H9 (cell line): ENCODE measurements at regions not wholly inside any gene's neighbourhood (a gene's known extent, or its start where the extent isn't known, plus 50 kb on each side); places are given as distances from the start of the nearest gene placed in this dataset.

Source experiments
- DNase-seq: peaks from one replicate; pipeline ENCODE4 v3.0.0-alpha.2; 2017
- H2AFZ ChIP-seq: one replicate; pipeline ENCODE4 v1.6.1; 2013; ENCODE audit warnings: mild to moderate bottlenecking, low read length, control low read depth, moderate library complexity
- H2AK5ac ChIP-seq: 2 replicates; pipeline ENCODE4 v1.6.1; 2013; ENCODE audit warnings: low read length, control low read depth, mixed read lengths; ENCODE audit not compliant: insufficient read length
- H2BK120ac ChIP-seq: one replicate; pipeline ENCODE4 v1.6.1; 2013; ENCODE audit warnings: low read depth, mild to moderate bottlenecking, low read length, control low read depth, inconsistent platforms; ENCODE audit not compliant: poor library complexity, severe bottlenecking
- H2BK12ac ChIP-seq: 2 replicates; pipeline ENCODE4 v1.6.1; 2013; ENCODE audit warnings: low read length, control low read depth, mixed read lengths, low read depth; ENCODE audit not compliant: insufficient read length
- H2BK15ac ChIP-seq: 2 replicates; pipeline ENCODE4 v1.6.1; 2013; ENCODE audit warnings: low read depth, low read length, control low read depth
- H2BK20ac ChIP-seq: one replicate; pipeline ENCODE4 v1.6.1; 2013; ENCODE audit warnings: low read depth, mild to moderate bottlenecking, low read length, control low read depth, inconsistent platforms; ENCODE audit not compliant: poor library complexity, severe bottlenecking
- H2BK5ac ChIP-seq: 2 replicates; pipeline ENCODE4 v1.6.1; 2013; ENCODE audit warnings: low read length, control low read depth, mixed read lengths; ENCODE audit not compliant: insufficient read length
- H3K14ac ChIP-seq: 2 replicates; pipeline ENCODE4 v1.6.1; 2013; ENCODE audit warnings: low read length, control low read depth; ENCODE audit not compliant: insufficient read depth
- H3K18ac ChIP-seq: 2 replicates; pipeline ENCODE4 v1.6.1; 2013; ENCODE audit warnings: low read depth, mild to moderate bottlenecking, mixed read lengths, low read length, control low read depth; ENCODE audit not compliant: insufficient read length
- H3K23ac ChIP-seq: 2 replicates; pipeline ENCODE4 v1.6.1; 2013; ENCODE audit warnings: low read length, control low read depth, mixed read lengths, low read depth; ENCODE audit not compliant: insufficient read length
- H3K23me2 ChIP-seq: 2 replicates; pipeline ENCODE4 v1.6.1; 2013; ENCODE audit warnings: low read depth, mild to moderate bottlenecking, mixed read lengths, low read length, control low read depth; ENCODE audit not compliant: insufficient read length, poor library complexity, severe bottlenecking
- H3K27ac ChIP-seq: 2 replicates; pipeline ENCODE4 v1.5.1; 2013; ENCODE audit warnings: low read length, control low read depth, mixed read lengths, low read depth; ENCODE audit not compliant: insufficient read length
- H3K27me3 ChIP-seq: 2 replicates; pipeline ENCODE4 v1.6.1; 2013; ENCODE audit warnings: low read length, control low read depth, inconsistent platforms; ENCODE audit not compliant: insufficient read depth
- H3K4ac ChIP-seq: 2 replicates; pipeline ENCODE4 v1.6.1; 2013; ENCODE audit warnings: low read depth, mild to moderate bottlenecking, control low read depth, inconsistent platforms, low read length, moderate library complexity
- H3K4me1 ChIP-seq: 2 replicates; pipeline ENCODE4 v1.6.1; 2013; ENCODE audit warnings: low read length, control low read depth, inconsistent platforms; ENCODE audit not compliant: insufficient read depth
- H3K4me2 ChIP-seq: 2 replicates; pipeline ENCODE4 v1.6.1; 2013; ENCODE audit warnings: low read length, control low read depth, mixed read lengths; ENCODE audit not compliant: insufficient read length, insufficient read depth
- H3K56ac ChIP-seq: 2 replicates; pipeline ENCODE4 v1.6.1; 2013; ENCODE audit warnings: low read depth, mild to moderate bottlenecking, mixed read lengths, low read length, control low read depth; ENCODE audit not compliant: insufficient read length
- H3K79me1 ChIP-seq: 2 replicates; pipeline ENCODE4 v1.6.1; 2013; ENCODE audit warnings: low read depth, mild to moderate bottlenecking, moderate library complexity, low read length, control low read depth, inconsistent platforms; ENCODE audit not compliant: insufficient read depth, poor library complexity, severe bottlenecking
- H3K79me2 ChIP-seq: 2 replicates; pipeline ENCODE4 v1.6.1; 2013; ENCODE audit warnings: low read length, control low read depth, inconsistent platforms; ENCODE audit not compliant: insufficient read depth
- H3K9ac ChIP-seq: 2 replicates; pipeline ENCODE4 v1.6.1; 2013; ENCODE audit warnings: low read length, control low read depth, mixed read lengths; ENCODE audit not compliant: insufficient read length; ENCODE audit errors: extremely low read depth
- H3K9me3 ChIP-seq: one replicate; pipeline ENCODE4 v1.6.1; 2013; ENCODE audit warnings: low read depth, low read length, inconsistent platforms; ENCODE audit not compliant: control insufficient read depth
- H3T11ph ChIP-seq: one replicate; pipeline ENCODE4 v1.6.1; 2013; ENCODE audit warnings: mild to moderate bottlenecking, low read length, control low read depth, inconsistent platforms
- H4K20me1 ChIP-seq: one replicate; pipeline ENCODE4 v1.6.1; 2013; ENCODE audit not compliant: control insufficient read depth, insufficient read length, insufficient read depth
- H4K5ac ChIP-seq: 2 replicates; pipeline ENCODE4 v1.6.1; 2013; ENCODE audit warnings: low read depth, mild to moderate bottlenecking, mixed read lengths, low read length, control low read depth; ENCODE audit not compliant: insufficient read length
- H4K8ac ChIP-seq: replicated peaks from 2 replicates; pipeline ENCODE4 v1.6.1; 2013; ENCODE audit warnings: low read length, control low read depth, mixed read lengths, low read depth; ENCODE audit not compliant: insufficient read length
- H4K91ac ChIP-seq: 2 replicates; pipeline ENCODE4 v1.6.1; 2013; ENCODE audit warnings: low read depth, mild to moderate bottlenecking, moderate library complexity, mixed read lengths, low read length, control low read depth; ENCODE audit not compliant: insufficient read length
- H3K27ac Mint-ChIP-seq, 3 experiments: 2 replicates in 2 of 3; 3 replicates in 1 of 3; pipeline ENCODE4 v1.8.0; 2020 to 2021; ENCODE audit warnings: mixed read lengths in 3 of 3, mild to moderate bottlenecking in 1 of 3, moderate library complexity in 1 of 3
- H3K27me3 Mint-ChIP-seq: 2 replicates; pipeline ENCODE4 v1.8.0; 2021; ENCODE audit warnings: low read depth, mild to moderate bottlenecking, moderate library complexity, mixed read lengths
- H3K36me3 Mint-ChIP-seq, 3 experiments: 2 replicates in 2 of 3; 3 replicates in 1 of 3; pipeline ENCODE4 v1.8.0; 2020 to 2021; ENCODE audit warnings: low read depth in 3 of 3, mixed read lengths in 3 of 3; ENCODE audit not compliant: insufficient read depth in 1 of 3
- H3K4me1 Mint-ChIP-seq, 2 experiments: 2 replicates each; pipeline ENCODE4 v1.8.0; 2020; ENCODE audit warnings: mixed read lengths in 2 of 2
- H3K4me3 Mint-ChIP-seq, 2 experiments: 2 replicates in 1 of 2; 3 replicates in 1 of 2; pipeline ENCODE4 v1.8.0; 2020 to 2021; ENCODE audit warnings: mild to moderate bottlenecking in 2 of 2, mixed read lengths in 2 of 2, moderate library complexity in 1 of 2
- H3K9me3 Mint-ChIP-seq, 2 experiments: 2 replicates in 1 of 2; 3 replicates in 1 of 2; pipeline ENCODE4 v1.8.0; 2020; ENCODE audit warnings: mild to moderate bottlenecking in 2 of 2, mixed read lengths in 2 of 2, moderate library complexity in 1 of 2
- WGBS: extraction: QIAGEN DNeasy Blood & Tissue Kit; methylation state at CpG from one replicate; pipeline ENCODE4 v1.1.7; 2013; ENCODE audit warnings: missing lambda C conversion rate, low lambda C conversion rate, mixed read lengths; ENCODE audit not compliant: insufficient read length; ENCODE audit errors: extremely low coverage; 5-methylcytosine and 5-hydroxymethylcytosine counted together
- TF ChIP-seq, protein P1 (sequence below): fragments of 200-600 bp; sonication (generic); conservative IDR thresholded peaks from 3 replicates; pipeline ENCODE4 v1.8.0; 2021; ENCODE audit warnings: antibody characterized with exemption, mild to moderate bottlenecking

- H2BK12ac ChIP-seq, result no peak overlapping the region
- 0 out of 2 replicates have a peak, but pooled peaks cover 3% of the 10 kb centered on the region for H3K4me1 ChIP-seq
- TF ChIP-seq, protein P1, sequence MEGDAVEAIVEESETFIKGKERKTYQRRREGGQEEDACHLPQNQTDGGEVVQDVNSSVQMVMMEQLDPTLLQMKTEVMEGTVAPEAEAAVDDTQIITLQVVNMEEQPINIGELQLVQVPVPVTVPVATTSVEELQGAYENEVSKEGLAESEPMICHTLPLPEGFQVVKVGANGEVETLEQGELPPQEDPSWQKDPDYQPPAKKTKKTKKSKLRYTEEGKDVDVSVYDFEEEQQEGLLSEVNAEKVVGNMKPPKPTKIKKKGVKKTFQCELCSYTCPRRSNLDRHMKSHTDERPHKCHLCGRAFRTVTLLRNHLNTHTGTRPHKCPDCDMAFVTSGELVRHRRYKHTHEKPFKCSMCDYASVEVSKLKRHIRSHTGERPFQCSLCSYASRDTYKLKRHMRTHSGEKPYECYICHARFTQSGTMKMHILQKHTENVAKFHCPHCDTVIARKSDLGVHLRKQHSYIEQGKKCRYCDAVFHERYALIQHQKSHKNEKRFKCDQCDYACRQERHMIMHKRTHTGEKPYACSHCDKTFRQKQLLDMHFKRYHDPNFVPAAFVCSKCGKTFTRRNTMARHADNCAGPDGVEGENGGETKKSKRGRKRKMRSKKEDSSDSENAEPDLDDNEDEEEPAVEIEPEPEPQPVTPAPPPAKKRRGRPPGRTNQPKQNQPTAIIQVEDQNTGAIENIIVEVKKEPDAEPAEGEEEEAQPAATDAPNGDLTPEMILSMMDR, result no peak
- no peaks in the 10 kb centered on the region for H3K23me2 ChIP-seq
- no peak overlapping the region for H2BK15ac ChIP-seq
- H2BK120ac ChIP-seq, result no peak overlapping the region
- H3K56ac ChIP-seq, result no peak overlapping the region
- Mint-ChIP-seq H3K27ac (no peak overlapping the region; a peak in 1 of 7 replicates), H3K36me3 (no peaks in the 10 kb centered on the region), H3K27me3 (no peaks in the 10 kb centered on the region), H3K9me3 (no peaks in the 10 kb centered on the region), H3K4me1 (peaks cover 15 to 18% of the 10 kb centered on the region in 2 experiments), H3K4me3 (no peak overlapping the region)
- WGBS, result no CpG with 5 or more reads among the region's 4 CpGs
- H4K20me1 ChIP-seq, result no peaks in the 10 kb centered on the region
- H2AK5ac ChIP-seq, result no peak overlapping the region
- no peak overlapping the region for H3K14ac ChIP-seq
- H4K5ac ChIP-seq, result no peak overlapping the region
- H4K8ac ChIP-seq, result no peak overlapping the region
- DNase-seq, result no peak
- no peak overlapping the region for H2BK5ac ChIP-seq
- no peaks in the 10 kb centered on the region for H3K79me1 ChIP-seq
- no peak overlapping the region for H3T11ph ChIP-seq
- H3K27me3 ChIP-seq, result no peaks in the 10 kb centered on the region
- H3K18ac ChIP-seq, result no peak overlapping the region
- H4K91ac ChIP-seq, result no peak overlapping the region
- no peaks in the 10 kb centered on the region for H3K9me3 ChIP-seq
- no peaks in the 10 kb centered on the region; the same call in 1 of the 2 replicates for H3K79me2 ChIP-seq
- H2BK20ac ChIP-seq, result no peak overlapping the region
- H3K4ac ChIP-seq, result no peak overlapping the region
- H3K23ac ChIP-seq, result no peak overlapping the region
- no peak overlapping the region for H3K4me2 ChIP-seq
- H2AFZ ChIP-seq, result no peak overlapping the region
- no peak overlapping the region for H3K27ac ChIP-seq
- no peak overlapping the region for H3K9ac ChIP-seq
Measured at GRCh38 chr3:159640225-159640624, 348.4 kb upstream of the IL12A start.
